HTR-8/SVneo (cell line): ENCODE measurements at regions not wholly inside any gene's neighbourhood (a gene's known extent, or its start where the extent isn't known, plus 50 kb on each side); places are given as distances from the start of the nearest gene placed in this dataset.
A peak's percentile ranks its signal among the peaks of the same experiment; 100 is the strongest.

Experiments
- DNase-seq: peaks from one replicate; pipeline ENCODE4 v3.0.0; 2011; ENCODE audit warnings: low spot score, mixed read lengths; ENCODE audit not compliant: insufficient read length
- FAIRE-seq: peaks from 2 replicates; lab custom pipeline; 2011; peaks lifted over from hg19 to GRCh38; lab: Jason Lieb, UNC

- DNase-seq (no peak), FAIRE-seq (no peak)
Observed at GRCh38 chr2:62597323-62597722, 91.3 kb upstream of the TMEM17 start.

GRCh38 chr2:62596061-62596921 is 90.3 kb upstream of the TMEM17 start:
- FAIRE-seq (no peak), DNase-seq (no peak)

DNA sequence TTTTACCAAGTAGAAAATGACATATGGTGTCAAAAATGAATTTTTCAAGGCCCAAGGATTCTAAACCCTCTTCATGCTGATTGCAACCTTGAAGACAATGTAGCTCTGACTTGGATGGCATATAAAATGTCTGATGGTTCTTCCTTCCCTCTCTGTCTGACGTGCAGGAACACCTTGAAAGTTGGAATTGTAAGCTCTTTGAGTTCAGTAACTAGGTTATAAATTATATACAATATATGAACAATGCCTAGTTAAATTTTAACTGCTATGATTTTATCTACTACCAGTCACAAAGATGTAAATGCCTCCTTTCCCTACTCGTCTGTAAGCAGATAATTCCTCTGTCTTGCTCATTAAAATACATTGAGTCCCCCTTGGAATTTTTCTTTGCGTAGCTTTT is 89.5 kb upstream of the TMEM17 start:
- DNase-seq (no peak), FAIRE-seq (no peak)

DNA sequence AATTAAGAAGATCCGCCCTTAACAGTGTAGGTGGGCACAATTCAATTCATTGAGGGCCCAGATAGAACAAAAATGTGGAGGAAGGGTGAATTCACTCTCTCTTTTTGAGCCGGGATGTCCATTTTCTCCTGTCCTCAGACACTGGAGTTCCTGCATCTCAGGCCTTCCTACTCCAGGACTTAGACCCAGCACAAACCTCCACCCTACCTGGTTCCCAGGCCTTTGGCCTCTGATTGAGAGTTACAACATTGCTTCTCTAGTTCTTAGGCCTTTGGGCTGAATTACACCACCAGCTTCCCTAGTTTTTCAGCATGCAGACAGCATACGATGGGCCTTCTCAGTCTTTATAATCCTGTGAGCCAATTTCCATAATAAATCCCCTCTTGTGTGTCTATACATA is 87.8 kb upstream of the TMEM17 start:
- DNase-seq, result no peak
- no peak for FAIRE-seq

- DNase-seq, result no peak
- FAIRE-seq, result no peak
Observed at GRCh38 chr2:62591491-62591890, 85.5 kb upstream of the TMEM17 start.

- DNase-seq, result no peak
- no peak for FAIRE-seq
Observed at GRCh38 chr2:62589691-62590356, 83.8 kb upstream of the TMEM17 start.

- DNase-seq, result no peak
- no peak for FAIRE-seq
Observed at GRCh38 chr2:62587592-62587991, 81.6 kb upstream of the TMEM17 start.

GRCh38 chr2:62586981-62587380 is 81.0 kb upstream of the TMEM17 start:
- DNase-seq, result no peak
- no peak for FAIRE-seq

- DNase-seq (no peak), FAIRE-seq (no peak)
Observed at GRCh38 chr2:62578803-62579640, 73.0 kb upstream of the TMEM17 start.

DNA sequence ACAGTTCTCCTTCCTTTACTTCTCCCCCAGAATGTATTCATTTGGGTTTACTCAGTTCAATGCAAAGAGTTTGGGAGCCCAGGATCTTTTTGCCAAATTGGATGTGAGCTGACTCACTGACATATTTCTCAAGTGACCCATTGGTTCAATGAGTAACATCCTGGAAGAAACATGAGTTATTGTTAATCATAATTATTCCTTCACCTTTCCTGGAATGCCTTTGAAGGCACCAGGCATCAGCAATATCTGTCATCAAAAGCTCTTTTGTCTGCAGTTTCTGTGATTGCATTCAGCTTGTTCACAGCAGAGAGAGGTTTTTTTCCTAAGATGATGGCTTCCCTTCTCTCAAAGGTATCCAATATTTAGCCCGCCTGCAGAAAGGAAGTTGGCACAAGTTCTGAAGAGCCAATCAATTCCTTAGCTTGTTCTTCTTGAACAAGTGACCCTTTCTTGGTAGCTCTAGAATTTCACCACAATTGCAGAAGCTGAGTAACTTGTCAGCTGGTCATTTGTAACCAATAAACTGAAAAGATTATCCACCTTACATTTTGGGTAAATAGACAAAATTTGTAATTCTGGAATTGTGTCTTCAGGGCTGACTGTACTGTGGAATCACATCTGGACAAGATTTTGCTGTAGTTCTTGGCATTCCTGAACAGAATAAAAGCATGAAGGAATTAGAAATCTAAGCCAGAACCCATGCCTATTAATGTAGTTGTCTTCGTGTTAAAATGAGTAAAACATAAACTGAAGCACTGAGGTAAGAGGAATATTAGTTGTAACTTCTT is 72.2 kb upstream of the TMEM17 start:
- peak; percentile 53 for DNase-seq
- no peak for FAIRE-seq

GRCh38 chr2:62576276-62576939 is 70.4 kb upstream of the TMEM17 start:
- no peak for FAIRE-seq

GRCh38 chr2:62573936-62574335 is 67.9 kb upstream of the TMEM17 start:
- DNase-seq (no peak), FAIRE-seq (no peak)

More at GRCh38 chr2:62576276-62576939, 70.4 kb upstream of the TMEM17 start:
- no peak for DNase-seq

- FAIRE-seq, result no peak
- no peak for DNase-seq
Observed at GRCh38 chr2:62573137-62573731, 67.2 kb upstream of the TMEM17 start.

GRCh38 chr2:62570861-62571698 is 65.1 kb upstream of the TMEM17 start:
- DNase-seq, result no peak
- peak; percentile 20 for FAIRE-seq

GRCh38 chr2:62569907-62570841 is 64.2 kb upstream of the TMEM17 start:
- no peak for FAIRE-seq

GRCh38 chr2:62568983-62569837 is 63.2 kb upstream of the TMEM17 start:
- DNase-seq, result no peak
- no peak for FAIRE-seq

More at GRCh38 chr2:62569907-62570841, 64.2 kb upstream of the TMEM17 start:
- DNase-seq, result no peak
